ENCODE measurements at regions not wholly inside any gene's neighbourhood (a gene's known extent, or its start where the extent isn't known, plus 50 kb on each side); places are given as distances from the start of the nearest gene placed in this dataset.
"Not testable (repeated sequence)": the region's sequence is repeated elsewhere in the genome, so short reads cannot be mapped to it uniquely, and the experiment has no call there.

GRCh38 chr5:83815661-83816060 lies 95.0 kb upstream of the HAPLN1 start:
- FAIRE-seq (no peak), DNase-seq (ENCODE audit: extremely low spot score, insufficient read length, low read depth) (no peak)

- FAIRE-seq (no peak), DNase-seq (ENCODE audit: extremely low spot score, insufficient read length, low read depth) (no peak)
Observed at GRCh38 chr5:83810511-83810910, 89.9 kb upstream of the HAPLN1 start.

- DNase-seq (ENCODE audit: extremely low spot score, insufficient read length, low read depth), result no peak
- FAIRE-seq, result no peak
Observed at GRCh38 chr5:83802686-83803085, 82.0 kb upstream of the HAPLN1 start.

GRCh38 chr5:83800201-83800600 lies 79.5 kb upstream of the HAPLN1 start:
- no peak for DNase-seq (ENCODE audit: extremely low spot score, insufficient read length, low read depth)
- FAIRE-seq, result no peak

- not testable (repeated sequence) for FAIRE-seq; DNase-seq (ENCODE audit: extremely low spot score, insufficient read length, low read depth)
Observed at GRCh38 chr5:83799020-83799419, 78.4 kb upstream of the HAPLN1 start.

- DNase-seq (ENCODE audit: extremely low spot score, insufficient read length, low read depth), result no peak
- FAIRE-seq, result no peak
Observed at GRCh38 chr5:83789371-83789770, 68.7 kb upstream of the HAPLN1 start.

GRCh38 chr5:83787631-83788030 lies 67.0 kb upstream of the HAPLN1 start:
- DNase-seq (ENCODE audit: extremely low spot score, insufficient read length, low read depth) (no peak), FAIRE-seq (no peak)

GRCh38 chr5:83785176-83785668 lies 64.6 kb upstream of the HAPLN1 start:
- FAIRE-seq, result no peak
- DNase-seq (ENCODE audit: extremely low spot score, insufficient read length, low read depth), result no peak

GRCh38 chr5:83780699-83781350 lies 60.2 kb upstream of the HAPLN1 start:
- no peak for DNase-seq (ENCODE audit: extremely low spot score, insufficient read length, low read depth)
- FAIRE-seq, result no peak

- FAIRE-seq (no peak), DNase-seq (ENCODE audit: extremely low spot score, insufficient read length, low read depth) (no peak)
Observed at GRCh38 chr5:83777856-83778255, 57.2 kb upstream of the HAPLN1 start.

- FAIRE-seq (no peak), DNase-seq (ENCODE audit: extremely low spot score, insufficient read length, low read depth) (no peak)
Observed at GRCh38 chr5:83776437-83777031, 55.9 kb upstream of the HAPLN1 start.
